Heart right ventricle (tissue), 16 donors: ENCODE measurements at regions not wholly inside any gene's neighbourhood (a gene's known extent, or its start where the extent isn't known, plus 50 kb on each side); places are given as distances from the start of the nearest gene placed in this dataset.
"Not testable (repeated sequence)": the region's sequence is repeated elsewhere in the genome, so short reads cannot be mapped to it uniquely, and the experiment has no call there.

ENCODE experiments used
- ATAC-seq, 8 donors: fragments of 200-7000 bp; cut with Tn5 transposase; one replicate each; pipeline ENCODE4 v1.9.1; 2020; ENCODE audit warnings: mild to moderate bottlenecking in 8 of 8, moderate library complexity in 8 of 8, moderate number of reproducible peaks in 1 of 8
- DNase-seq, 2 donors: peaks; one replicate each; pipeline ENCODE4 v3.0.0-alpha.2; 2020
- H3K27ac ChIP-seq, 10 donors: fragments of 200-600 bp; sonication (generic) in 2 of 10; one replicate each; pipeline versions ENCODE4 v1.5.0 to v1.8.0; 2020 to 2022; ENCODE audit warnings: mild to moderate bottlenecking in 3 of 10
- H3K27me3 ChIP-seq, 7 donors: fragments of 200-600 bp; one replicate each; pipeline ENCODE4 v1.8.0; 2021 to 2022; ENCODE audit warnings: mild to moderate bottlenecking in 2 of 7
- H3K36me3 ChIP-seq, 9 donors: fragments of 200-600 bp; sonication (generic) in 1 of 9; one replicate each; pipeline versions ENCODE4 v1.5.0 to v1.8.0; 2020 to 2022; ENCODE audit warnings: mild to moderate bottlenecking in 2 of 9
- H3K4me1 ChIP-seq, 9 donors: fragments of 200-600 bp; sonication (generic) in 1 of 9; one replicate each; pipeline versions ENCODE4 v1.5.0 to v1.8.0; 2020 to 2022; ENCODE audit warnings: mild to moderate bottlenecking in 4 of 9
- H3K4me3 ChIP-seq, 10 donors: fragments of 200-600 bp; sonication (generic) in 2 of 10; one replicate each; pipeline versions ENCODE4 v1.5.0 to v1.8.0; 2020 to 2022; ENCODE audit warnings: mild to moderate bottlenecking in 7 of 10, moderate library complexity in 2 of 10
- H3K9me3 ChIP-seq, 11 donors: fragments of 200-600 bp in 10 of 11; sonication (generic) in 2 of 11; one replicate each; pipeline versions ENCODE4 v1.5.0 to v1.8.0; 2013 to 2022; ENCODE audit warnings: mild to moderate bottlenecking in 2 of 11, control low read depth in 1 of 11, moderate library complexity in 1 of 11
- WGBS, 2 donors: extraction: QIAGEN DNeasy Blood & Tissue Kit; methylation state at CpG; one replicate each; pipeline ENCODE4 v1.1.7; 2013; ENCODE audit warnings: inconsistent platforms in 1 of 2; 5-methylcytosine and 5-hydroxymethylcytosine counted together
- intact Hi-C, 10 donors: fragments of 100-400 bp; cut with DNase I; formaldehyde crosslinking; loops; one replicate each; pipeline versions ENCODE4 v1.11.1 to v1.14.2; 2022
- TF ChIP-seq, protein P1 (sequence below), 9 donors: fragments of 200-600 bp; sonication (generic) in 2 of 9; IDR thresholded peaks; one replicate each; pipeline versions ENCODE4 v1.5.0 to v1.8.0; 2021 to 2022; ENCODE audit warnings: antibody characterized with exemption in 9 of 9, mild to moderate bottlenecking in 5 of 9, moderate library complexity in 1 of 9
- donor health status: Arrhythmogenic right ventricular cardiomyopathy.
- donor health status: ischemic (EF 13 %, LVEDD 7.1; RV severe dilation, severe dysfunction).
- donor health status: healthy with polysubstance abuse.
- donor health status: DM: no; HTN: yes; CAD: no.
- donor health status: DM: no; HTN: no; CAD: no.
- donor health status: ischemic (EF 25% LVEDD 6.9; RV normal size, moderate dysfunction).
- donor health status: ischemic (EF 25% LVEDD 5.7; RV mildly dilated, moderate dysfunction).
- donor health status: healthy.
- donor health status: DM: yes; HTN: yes; CAD: no.
- donor health status: Ischemic cardiomyopathy.
- donor health status: ischemic (EF 35%, LVEDD 5.7; RV mildly dilated, moderate dysfunction).
- donor health status: nonischemic (EF 11% LVEDD 7.7; RV severe dilation, severe dysfunction).
- donor health status: DM: yes; HTN: yes; CAD: no.
- donor health status: PGD.
- donor health status: ischemic (EF 29% LVEDD 5.4; RV normal size, mild dysfunction).
- donor health status: nonischemic (EF 23%, LVEDD 6.1; RV moderate dilation, normal function).

- H3K27me3 ChIP-seq: no peaks in the 10 kb centered on the region
- H3K27ac ChIP-seq: no peak overlapping the region
- ATAC-seq (no peak), DNase-seq (no peak)
- peaks cover 0 to under 1% (median 0%) of the 10 kb centered on the region in 11 donors for H3K9me3 ChIP-seq
- 94 to 95% methylated on average over 6 of the region's 6 CpGs for WGBS, 2 donors
- H3K4me1 ChIP-seq: no peaks in the 10 kb centered on the region
- intact Hi-C loops: no loop called here
- no peak overlapping the region for H3K4me3 ChIP-seq
- no peaks in the 10 kb centered on the region for H3K36me3 ChIP-seq
- TF ChIP-seq, protein P1, sequence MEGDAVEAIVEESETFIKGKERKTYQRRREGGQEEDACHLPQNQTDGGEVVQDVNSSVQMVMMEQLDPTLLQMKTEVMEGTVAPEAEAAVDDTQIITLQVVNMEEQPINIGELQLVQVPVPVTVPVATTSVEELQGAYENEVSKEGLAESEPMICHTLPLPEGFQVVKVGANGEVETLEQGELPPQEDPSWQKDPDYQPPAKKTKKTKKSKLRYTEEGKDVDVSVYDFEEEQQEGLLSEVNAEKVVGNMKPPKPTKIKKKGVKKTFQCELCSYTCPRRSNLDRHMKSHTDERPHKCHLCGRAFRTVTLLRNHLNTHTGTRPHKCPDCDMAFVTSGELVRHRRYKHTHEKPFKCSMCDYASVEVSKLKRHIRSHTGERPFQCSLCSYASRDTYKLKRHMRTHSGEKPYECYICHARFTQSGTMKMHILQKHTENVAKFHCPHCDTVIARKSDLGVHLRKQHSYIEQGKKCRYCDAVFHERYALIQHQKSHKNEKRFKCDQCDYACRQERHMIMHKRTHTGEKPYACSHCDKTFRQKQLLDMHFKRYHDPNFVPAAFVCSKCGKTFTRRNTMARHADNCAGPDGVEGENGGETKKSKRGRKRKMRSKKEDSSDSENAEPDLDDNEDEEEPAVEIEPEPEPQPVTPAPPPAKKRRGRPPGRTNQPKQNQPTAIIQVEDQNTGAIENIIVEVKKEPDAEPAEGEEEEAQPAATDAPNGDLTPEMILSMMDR (IDR thresholded peaks at IDR 0.05): no peak
These were observed 287.1 kb upstream of the LYZL1 start for GRCh38 chr10:29001801-29002200.

DNA sequence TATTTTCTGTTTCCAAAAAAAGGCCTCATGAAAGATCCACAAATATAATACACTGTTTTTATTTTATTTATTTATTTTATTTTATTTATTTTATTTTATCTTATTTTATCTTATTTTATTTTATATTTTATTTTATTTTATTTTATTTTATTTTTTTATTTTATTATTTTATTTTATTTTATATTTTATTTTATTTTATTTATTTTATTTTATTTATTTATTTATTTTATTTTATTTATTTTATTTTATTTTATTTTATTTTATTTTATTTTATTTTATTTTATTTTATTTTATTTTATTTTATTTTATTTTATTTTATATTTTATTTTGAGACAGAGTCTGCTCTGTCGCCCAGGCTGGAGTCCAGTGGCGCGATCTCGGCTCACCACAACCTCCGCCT lies 285.9 kb upstream of the LYZL1 start:
- H3K4me3 ChIP-seq, DNase-seq, H3K27me3 ChIP-seq, H3K27ac ChIP-seq, ATAC-seq, H3K4me1 ChIP-seq, intact Hi-C loops, H3K36me3 ChIP-seq: not testable (repeated sequence)
- H3K9me3 ChIP-seq: peaks cover 0 to 13% (median 0%) of the 10 kb centered on the region in 11 donors
- 96 to 98% methylated on average over 5 of the region's 5 CpGs for WGBS, 2 donors

DNA sequence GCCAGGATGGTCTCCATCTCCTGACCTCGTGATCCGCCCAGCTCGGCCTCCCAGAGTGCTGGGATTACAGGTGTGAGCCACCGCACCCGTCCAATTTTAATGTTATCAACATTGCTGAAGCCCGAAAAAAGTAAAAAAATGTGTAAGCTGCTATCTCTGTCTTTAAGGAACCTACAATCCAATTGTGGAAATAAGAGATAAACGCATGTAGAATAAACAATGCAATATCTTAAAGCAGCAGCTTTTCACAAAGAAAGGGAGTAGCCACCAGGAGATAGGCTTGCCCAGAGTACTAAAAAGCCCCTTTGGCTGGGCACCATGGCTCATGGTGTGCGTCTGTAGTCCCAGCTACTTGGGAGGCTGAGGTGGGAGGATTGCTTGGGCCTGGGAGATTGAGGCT lies 282.9 kb upstream of the LYZL1 start:
- Histone ChIP-seq H3K36me3 (no peaks in the 10 kb centered on the region), H3K27me3 (no peaks in the 10 kb centered on the region), H3K27ac (no peak overlapping the region), H3K9me3 (peaks cover 0 to 13% (median 0%) of the 10 kb centered on the region in 11 donors), H3K4me1 (no peaks in the 10 kb centered on the region), H3K4me3 (no peak overlapping the region)
- WGBS, 2 donors: 67 to 78% methylated on average over 8 of the region's 8 CpGs
- intact Hi-C loops: loop anchor here in 1 of 10 donors (5.0 kb wide), 1 partner anchor 296 kb away; no protein-coding TSS in a partner anchor
- TF ChIP-seq, protein P1 (IDR thresholded peaks at IDR 0.05): no peak
- DNase-seq (no peak), ATAC-seq (no peak)

DNA sequence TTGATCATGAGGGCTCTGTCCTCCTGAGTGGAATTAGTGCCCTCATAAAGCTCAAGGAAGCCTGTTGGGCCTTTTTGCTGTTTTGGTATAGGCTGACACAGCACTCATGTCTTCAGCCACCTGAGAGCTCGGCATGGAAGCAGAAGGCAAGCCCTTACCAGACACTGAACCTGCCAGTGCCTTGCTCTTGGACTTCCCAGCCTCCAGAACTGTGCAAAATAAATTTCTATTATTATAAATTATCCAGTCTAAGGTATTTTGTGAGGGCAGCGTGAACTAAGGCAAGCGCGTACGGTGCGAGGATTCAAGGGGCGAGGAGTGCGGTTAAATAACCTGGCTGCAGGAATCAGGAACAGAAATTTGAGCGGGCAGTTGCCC lies 281.5 kb upstream of the LYZL1 start:
- H3K36me3 ChIP-seq: no peaks in the 10 kb centered on the region
- H3K4me3 ChIP-seq: no peak overlapping the region
- H3K4me1 ChIP-seq: no peaks in the 10 kb centered on the region
- TF ChIP-seq, protein P1 (IDR thresholded peaks at IDR 0.05): no peak
- no peaks in the 10 kb centered on the region for H3K27me3 ChIP-seq
- DNase-seq (no peak), ATAC-seq (no peak)
- 90 to 97% methylated on average over 9 of the region's 9 CpGs for WGBS, 2 donors
- intact Hi-C loops: loop anchor here in 1 of 10 donors (5.0 kb wide), 1 partner anchor 295 kb away; no protein-coding TSS in a partner anchor
- peaks cover 0 to 13% (median 0%) of the 10 kb centered on the region in 11 donors for H3K9me3 ChIP-seq
- H3K27ac ChIP-seq: no peak overlapping the region

GRCh38 chr10:29007748-29008610 lies 280.9 kb upstream of the LYZL1 start:
- 62% methylated on average over 10 of the region's 10 CpGs for WGBS, 2 donors
- H3K9me3 ChIP-seq: peaks cover 0 to 13% (median 0%) of the 10 kb centered on the region in 11 donors
- TF ChIP-seq, protein P1 (IDR thresholded peaks at IDR 0.05): no peak
- intact Hi-C loops: loop anchor here in 1 of 10 donors (5.0 kb wide), 1 partner anchor 294 kb away; no protein-coding TSS in a partner anchor
- DNase-seq: no peak
- no peaks in the 10 kb centered on the region for H3K4me1 ChIP-seq
- H3K4me3 ChIP-seq: no peak overlapping the region
- ATAC-seq: peak in 2 of 8 donors; percentile 44 to 59
- H3K27ac ChIP-seq: no peak overlapping the region
- H3K36me3 ChIP-seq: no peaks in the 10 kb centered on the region
- no peaks in the 10 kb centered on the region for H3K27me3 ChIP-seq
